GM19351 (cell line): ENCODE measurements at regions not wholly inside any gene's neighbourhood (a gene's known extent, or its start where the extent isn't known, plus 50 kb on each side); places are given as distances from the start of the nearest gene placed in this dataset.
"Not testable (repeated sequence)": the region's sequence is repeated elsewhere in the genome, so short reads cannot be mapped to it uniquely, and the experiment has no call there.

Experiments used
- ATAC-seq: cut with Tn5 transposase; IDR thresholded peaks from one replicate; pipeline ENCODE4 v1.9.1; 2021; ENCODE audit warnings: mild to moderate bottlenecking, moderate library complexity; ENCODE audit not compliant: unreplicated experiment

GRCh38 chr17:31798205-31798724, 60.8 kb downstream of the COPRS start:
- no peak for ATAC-seq

DNA sequence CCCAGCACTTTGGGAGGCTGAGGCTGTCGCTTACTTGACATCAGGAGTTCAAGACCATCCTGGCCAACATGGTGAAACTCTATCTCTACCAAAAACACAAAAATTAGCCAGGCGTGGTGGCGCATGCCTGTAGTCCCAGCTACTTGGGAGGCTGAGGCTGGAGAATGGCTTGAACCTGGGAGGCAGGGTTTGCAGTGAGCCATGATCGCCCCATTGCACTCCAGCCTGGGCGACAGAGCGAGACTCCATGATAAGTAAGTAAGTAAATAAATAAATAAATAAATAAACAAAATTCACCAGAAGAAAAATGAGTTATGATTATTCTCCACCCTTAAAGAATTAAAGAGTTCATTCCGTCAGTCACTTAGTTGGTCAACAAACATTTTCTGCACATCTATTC, 63.1 kb downstream of the COPRS start:
- not testable (repeated sequence) for ATAC-seq

DNA sequence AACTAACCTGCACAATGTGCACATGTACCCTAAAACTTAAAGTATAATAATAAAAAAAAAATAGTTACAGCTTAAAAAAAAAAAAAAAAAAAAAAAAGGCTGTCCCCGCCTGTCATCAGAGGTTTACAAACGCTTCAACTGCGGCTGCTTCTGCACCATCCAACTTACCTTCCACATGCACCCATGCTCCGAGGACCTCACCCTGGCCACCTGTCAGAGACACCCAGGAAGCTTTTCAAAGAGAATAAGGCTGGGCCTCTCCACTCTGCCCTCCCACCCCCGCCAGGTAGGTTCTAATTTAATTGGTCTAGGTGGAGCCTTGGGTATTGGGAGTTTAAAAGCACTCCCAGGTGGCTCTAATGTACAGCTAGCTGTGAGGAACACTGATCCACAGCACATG, 64.9 kb downstream of the COPRS start:
- ATAC-seq: no peak

- not testable (repeated sequence) for ATAC-seq
These were observed 65.4 kb downstream of the COPRS start for GRCh38 chr17:31793634-31794033.

DNA sequence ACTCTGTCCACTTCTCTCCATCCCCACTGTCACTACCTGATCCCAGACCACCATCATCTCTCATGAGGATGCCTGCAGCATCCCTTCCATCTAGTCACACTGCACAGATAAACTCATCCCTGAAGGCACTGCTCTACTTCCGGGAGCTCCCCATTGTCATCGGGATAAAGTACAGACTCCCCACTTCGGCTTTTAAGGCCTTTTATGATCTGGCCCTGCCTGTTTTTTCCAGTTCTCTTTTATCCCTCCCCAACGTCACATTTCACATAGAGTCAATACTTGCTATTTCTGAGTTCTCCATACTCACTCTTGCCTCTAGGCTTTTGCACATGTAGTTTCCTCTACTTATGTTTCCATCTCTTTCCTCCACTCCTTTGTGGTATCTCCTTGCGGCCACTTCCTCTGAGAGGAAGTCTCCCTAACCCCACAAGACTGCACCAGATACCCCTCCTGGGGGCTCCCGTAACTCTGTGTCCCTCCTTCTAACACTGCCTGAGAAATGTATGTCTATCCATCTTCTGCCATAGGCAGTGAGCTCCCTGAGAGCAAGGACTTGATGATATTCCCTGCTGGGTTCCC, 66.9 kb downstream of the COPRS start:
- ATAC-seq: no peak

- ATAC-seq: no peak
These were observed 69.1 kb downstream of the COPRS start for GRCh38 chr17:31789707-31790505.

- ATAC-seq: no peak
These were observed 70.1 kb downstream of the COPRS start for GRCh38 chr17:31788956-31789355.

DNA sequence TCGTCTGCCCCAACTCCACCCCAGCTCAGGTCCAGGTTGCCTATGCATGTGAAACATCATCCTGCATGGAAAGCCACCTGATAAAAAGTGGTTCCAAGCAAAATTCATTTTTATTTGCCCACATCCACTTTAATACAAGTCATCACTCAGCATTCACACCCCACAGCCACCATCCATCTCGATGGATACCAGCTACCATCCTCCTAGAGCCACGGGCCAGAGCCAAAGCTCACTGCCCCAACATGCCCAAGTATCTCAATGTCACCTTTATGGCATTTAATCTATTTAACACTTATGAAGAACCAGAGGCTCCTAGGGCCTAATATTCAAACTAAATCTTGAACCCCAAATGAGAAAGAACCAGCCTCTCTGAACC, 70.5 kb downstream of the COPRS start:
- no peak for ATAC-seq

DNA sequence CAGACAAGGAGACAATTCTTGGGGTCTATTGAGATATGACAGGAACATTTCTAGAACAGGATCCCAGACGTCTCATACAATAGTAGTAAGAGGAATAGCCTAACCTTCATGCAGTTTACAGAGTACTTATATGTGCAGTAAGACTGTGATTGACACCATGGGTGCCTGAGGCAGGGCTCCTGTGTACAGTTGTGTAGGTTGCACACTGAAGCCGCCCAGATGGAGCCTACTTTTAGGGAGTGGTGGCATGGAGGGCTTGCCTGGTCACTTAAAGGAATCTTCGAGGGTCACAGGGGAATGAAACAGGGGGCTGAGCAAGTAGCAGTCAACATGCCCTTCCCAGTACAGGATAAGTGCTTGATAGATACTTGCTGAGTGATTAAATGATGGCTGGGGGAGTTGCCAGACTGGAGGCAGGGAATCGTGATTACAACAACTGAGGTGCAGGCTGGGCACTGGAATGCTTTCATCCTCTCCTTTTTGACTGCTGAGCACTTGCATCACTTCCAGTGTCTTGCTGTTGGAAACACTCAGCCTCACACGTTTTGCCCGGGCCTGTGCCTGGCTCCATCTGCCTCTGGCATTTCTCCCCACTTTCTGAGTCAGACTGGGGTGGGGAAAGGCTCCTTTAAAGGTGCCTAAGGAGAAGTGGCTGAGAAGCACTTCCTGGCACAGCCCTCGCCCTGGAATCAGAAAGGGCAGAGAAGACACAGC, 71.0 kb downstream of the COPRS start:
- no peak for ATAC-seq

DNA sequence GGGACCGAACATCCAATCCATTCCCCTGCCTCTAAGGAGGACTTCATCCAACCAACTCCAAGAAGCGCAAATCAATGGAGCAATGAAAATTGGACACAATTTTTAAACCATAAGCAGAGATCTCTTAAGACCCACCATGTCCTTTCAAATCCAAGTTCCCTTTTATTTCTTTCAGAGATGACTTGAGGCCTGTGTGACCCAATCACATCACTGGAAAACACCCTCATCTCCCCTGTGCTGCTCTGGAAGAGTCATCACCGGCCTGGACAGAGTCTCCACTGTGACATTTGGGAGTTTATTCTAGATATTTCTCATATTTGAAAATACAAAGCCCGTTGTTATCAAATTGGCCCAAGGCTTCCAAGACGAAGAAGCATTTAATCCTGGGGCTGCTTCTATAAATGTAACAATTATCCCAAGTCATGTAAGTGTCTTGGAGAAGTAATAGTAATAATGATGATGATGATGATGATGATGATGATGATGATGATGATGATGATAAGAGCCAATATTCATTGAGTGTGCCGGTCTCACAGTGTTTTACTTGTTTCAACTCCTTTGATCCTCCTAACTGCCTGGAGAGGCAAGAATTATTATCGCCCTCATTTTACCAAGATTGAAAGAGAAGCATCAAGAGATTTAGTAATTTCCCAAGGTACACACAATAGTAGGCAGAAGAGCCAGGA, 72.1 kb downstream of the COPRS start:
- ATAC-seq: no peak

DNA sequence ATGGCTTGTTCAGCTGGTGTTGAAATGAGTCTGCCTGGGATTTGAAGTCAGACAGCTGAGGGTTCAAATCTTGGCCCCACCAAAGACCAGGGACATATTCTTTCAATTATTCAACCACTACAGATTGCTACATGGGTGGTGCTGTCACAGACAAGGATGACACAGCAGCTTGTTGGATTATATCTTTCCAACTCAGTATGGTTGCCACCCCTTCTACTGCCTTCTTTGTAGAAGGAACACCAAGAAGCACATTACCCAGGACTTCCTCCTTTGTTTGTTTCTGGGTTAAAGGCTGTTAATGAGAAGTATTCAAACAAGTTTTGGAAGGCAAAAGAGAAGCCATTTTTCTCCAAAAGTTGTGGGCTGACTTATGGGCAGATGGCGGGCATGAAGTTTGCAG, 78.6 kb downstream of the COPRS start:
- no peak for ATAC-seq

DNA sequence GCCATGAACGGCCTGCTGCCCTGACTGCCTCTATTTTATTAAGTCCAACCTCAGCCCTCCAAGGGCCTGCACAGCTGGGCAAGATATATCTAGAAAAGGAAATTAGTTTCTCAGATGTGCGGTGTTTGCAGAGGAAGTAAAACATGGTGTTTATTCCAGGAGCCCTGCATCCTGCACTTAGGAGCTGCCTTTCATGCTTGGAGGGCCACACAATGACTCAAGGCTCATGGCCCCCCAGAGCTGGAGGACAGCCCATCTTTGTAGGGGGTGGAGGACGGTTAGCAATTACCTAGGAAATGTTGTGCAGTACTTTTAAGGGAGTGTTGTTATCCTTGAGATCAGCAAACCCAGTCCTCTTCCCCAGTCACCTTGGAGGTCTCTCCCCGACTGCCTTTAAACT, 80.5 kb downstream of the COPRS start:
- no peak for ATAC-seq

DNA sequence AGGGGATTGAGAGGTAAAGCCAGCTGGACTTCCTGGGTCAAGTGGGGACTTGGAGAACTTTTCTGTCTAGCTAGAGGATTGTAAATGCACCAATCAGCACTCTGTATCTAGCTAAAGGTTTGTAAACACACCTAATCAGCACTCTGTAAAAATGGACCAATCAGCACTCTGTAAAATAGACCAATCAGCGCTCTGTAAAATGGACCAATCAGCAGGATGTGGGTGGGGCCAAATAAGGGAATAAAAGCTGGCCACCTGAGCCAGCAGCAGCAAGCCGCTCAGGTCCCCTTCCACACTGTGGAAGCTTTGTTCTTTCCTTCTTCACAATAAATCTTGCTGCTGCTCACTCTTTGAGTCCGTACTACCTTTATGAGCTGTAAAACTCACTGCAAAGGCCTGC, 87.7 kb downstream of the COPRS start:
- ATAC-seq: not testable (repeated sequence)

DNA sequence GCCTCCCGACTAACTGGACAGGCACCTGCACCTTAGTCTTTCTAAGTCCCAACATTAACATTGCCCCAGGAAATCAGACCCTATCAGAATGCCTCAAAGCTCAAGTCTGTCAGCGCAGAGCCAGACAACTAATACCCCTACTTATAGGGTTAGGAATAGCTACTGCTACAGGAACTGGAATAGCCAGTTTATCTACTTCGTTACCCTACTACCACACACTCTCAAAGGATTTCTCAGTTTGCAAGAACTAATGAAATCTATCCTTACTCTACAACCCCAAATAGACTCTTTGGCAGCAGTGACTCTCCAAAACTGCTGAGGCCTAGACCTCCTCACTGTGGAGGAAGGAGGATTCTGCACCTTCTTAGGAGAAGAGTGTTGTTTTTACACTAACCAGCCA, 88.5 kb downstream of the COPRS start:
- not testable (repeated sequence) for ATAC-seq

DNA sequence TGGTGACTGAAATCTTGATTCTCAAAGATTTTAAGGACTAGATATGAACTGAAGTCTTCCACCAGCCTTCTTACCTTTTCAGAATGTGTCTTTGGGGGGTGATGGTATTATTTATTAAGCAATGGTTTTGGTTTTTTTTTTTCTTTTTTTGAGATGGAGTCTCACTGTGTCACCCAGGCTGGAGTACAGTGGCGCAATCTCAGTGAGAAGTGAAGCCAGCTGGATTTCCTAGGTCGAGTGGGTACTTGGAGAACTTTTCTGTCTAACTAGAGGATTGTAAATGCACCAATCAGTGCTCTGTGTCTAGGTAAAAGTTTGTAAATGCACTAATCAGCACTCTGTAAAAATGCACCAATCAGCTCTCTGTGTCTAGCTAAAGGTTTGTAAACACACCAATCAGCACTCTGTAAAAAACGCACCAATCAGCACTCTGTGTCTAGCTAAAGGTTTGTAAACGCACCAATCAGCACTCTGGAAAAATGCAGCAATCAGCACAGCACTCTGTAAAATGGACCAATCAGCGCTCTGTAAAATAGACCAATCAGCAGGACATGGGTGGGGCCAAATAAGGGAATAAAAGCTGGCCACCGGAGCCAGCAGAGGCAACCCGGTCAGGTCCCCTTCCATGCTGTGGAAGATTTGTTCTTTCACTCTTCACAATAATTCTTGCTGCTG, 97.1 kb downstream of the COPRS start:
- ATAC-seq: not testable (repeated sequence)

DNA sequence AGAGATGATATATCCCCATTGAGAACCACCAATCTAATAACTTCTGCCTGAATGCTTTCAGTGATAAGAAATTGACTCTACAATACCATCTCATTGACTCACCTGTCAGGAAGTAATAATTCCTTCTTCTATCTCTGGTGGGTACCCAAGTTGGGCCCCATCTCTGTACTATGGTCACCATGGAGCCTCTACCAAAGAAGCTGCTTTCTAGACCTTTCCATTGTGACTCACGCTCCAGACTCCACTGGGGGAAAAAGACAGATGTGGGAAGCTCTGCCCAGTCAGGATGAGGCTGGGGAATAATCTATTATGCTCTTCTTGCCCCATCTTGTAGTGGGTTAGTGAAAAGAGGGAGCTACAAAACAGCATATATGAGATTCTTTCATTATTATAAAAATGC, 100.4 kb downstream of the COPRS start:
- no peak for ATAC-seq

GRCh38 chr17:31757097-31757496, 101.9 kb downstream of the COPRS start:
- no peak for ATAC-seq

DNA sequence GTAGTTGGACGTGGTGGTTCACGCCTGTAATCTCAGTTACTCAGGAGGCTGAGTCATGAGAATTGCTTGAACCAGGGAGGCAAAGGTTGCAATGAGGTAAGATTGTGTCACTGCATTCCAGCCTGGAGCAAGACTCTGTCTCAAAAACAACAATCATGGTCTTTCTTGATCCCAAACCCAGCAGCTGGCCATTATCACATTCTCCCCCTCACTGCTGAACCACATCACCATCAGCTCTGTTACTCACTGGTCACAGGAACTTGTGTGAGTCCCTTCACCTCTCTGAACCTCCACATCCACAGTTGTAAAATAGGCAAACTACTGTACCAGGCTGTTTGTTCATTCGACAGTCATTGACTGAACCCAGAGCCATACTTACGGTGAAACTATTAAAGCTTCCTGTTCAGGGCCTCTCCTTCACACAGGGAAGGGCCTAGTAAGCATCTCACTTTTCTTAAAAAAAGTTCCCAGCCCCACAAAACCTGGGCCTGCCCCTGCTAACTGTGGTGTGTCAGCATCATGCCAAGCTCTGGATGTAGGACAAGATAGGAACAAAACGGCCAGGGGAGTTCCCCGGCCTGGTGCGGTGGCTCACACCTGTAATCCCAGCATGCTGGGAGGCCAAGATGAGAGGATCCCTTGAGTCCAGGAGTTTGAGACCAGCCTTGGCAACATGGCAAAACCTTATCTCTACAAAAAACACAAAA, 104.7 kb downstream of the COPRS start:
- no peak for ATAC-seq

DNA sequence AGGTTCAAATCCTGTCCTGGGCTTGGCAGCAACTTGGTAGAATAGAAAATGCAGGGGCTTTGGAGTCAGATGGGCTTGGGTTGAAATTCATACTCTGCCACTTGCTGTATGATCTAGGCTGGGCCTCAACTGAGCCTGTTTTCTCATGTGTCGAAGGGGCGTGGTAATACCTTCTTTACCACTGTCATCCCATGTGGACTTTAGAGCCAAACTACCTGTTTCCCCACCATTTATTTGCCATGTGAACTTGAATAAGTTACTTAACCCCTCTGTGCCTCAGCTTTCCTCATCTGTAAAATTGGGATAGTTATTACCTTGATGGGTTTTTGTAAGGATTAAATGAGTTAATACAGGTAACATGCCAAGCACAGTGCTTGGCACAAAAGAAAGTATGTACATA, 106.0 kb downstream of the COPRS start:
- no peak for ATAC-seq

DNA sequence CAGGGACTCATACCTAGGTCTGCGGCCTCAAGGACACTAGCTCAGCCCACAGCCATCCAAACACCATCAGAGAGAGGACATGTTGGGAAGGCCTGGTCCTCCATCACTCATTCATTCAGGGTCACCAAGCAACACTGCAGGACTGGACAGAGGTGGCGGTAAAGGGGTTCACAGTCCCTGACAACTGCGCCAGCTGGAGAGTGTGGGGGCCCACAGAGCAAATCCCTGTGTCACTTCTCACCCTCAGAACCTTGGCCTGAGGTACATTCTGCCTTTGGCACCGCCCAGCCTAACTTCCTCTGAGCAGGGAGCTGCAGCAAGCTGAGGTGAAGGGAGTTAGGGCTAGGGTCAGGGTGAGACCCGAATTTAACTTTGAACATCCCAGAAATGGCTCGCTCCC, 106.5 kb downstream of the COPRS start:
- ATAC-seq: no peak
